Choroid plexus epithelial cell (primary cell): ENCODE measurements at regions not wholly inside any gene's neighbourhood (a gene's known extent, or its start where the extent isn't known, plus 50 kb on each side); places are given as distances from the start of the nearest gene placed in this dataset.

Source experiments
- DNase-seq: peaks from one replicate; pipeline ENCODE4 v3.0.0-alpha.2; 2010; ENCODE audit warnings: low read depth
- H3K4me3 ChIP-seq: 2 replicates; pipeline ENCODE4 v1.5.1; 2011; ENCODE audit warnings: low read depth, mild to moderate bottlenecking, control low read depth, low read length, moderate library complexity
- TF ChIP-seq, protein P1 (sequence below): conservative IDR thresholded peaks from 2 replicates; pipeline ENCODE4 v1.5.1; 2011; ENCODE audit warnings: low read depth, mild to moderate bottlenecking, control low read depth, inconsistent platforms, low read length, moderate library complexity

DNA sequence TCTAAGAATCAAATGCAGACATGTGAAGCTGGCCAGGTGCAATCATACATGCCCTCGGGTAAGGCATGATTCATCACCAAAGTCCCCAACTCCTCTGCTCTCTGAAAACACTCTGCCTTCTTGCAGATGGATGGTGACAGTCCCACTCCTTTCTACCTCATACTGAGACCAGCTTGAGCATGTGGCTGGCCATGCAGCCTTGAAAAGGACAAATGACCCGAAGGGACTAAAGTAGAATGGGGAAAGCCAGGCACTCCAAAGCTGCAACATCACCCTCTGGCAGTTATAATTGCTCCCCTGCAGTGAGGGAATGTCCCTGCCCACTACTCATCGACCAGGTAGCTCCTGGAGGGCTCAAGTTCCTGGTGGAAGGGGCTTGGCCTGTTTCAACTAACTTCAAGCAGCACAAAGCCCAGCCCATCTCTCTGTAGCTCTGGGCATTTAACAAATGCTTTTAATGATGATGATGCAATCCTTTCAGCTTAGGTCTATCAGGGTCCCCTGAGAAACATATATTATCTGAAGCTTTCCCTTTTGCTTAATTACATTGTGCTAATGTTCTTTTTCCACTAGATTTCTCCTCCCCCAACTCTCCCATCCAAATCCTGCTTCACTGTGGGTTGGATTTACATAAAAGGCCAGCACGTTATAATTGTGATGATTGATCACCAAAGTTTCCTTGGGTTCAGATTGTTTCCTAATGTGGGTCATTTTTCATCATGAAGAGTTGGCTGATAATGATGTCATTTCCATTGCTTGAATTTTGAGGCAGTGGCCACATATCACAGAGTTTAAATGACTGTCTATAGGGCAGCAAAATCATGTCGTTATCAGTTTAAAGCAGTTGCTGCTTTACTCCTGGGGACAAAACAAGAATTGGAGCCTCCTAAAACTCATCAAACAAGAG is 436.5 kb upstream of the SLC30A5 start:
- no peak for DNase-seq
- no peak overlapping the region for H3K4me3 ChIP-seq
- TF ChIP-seq, protein P1, sequence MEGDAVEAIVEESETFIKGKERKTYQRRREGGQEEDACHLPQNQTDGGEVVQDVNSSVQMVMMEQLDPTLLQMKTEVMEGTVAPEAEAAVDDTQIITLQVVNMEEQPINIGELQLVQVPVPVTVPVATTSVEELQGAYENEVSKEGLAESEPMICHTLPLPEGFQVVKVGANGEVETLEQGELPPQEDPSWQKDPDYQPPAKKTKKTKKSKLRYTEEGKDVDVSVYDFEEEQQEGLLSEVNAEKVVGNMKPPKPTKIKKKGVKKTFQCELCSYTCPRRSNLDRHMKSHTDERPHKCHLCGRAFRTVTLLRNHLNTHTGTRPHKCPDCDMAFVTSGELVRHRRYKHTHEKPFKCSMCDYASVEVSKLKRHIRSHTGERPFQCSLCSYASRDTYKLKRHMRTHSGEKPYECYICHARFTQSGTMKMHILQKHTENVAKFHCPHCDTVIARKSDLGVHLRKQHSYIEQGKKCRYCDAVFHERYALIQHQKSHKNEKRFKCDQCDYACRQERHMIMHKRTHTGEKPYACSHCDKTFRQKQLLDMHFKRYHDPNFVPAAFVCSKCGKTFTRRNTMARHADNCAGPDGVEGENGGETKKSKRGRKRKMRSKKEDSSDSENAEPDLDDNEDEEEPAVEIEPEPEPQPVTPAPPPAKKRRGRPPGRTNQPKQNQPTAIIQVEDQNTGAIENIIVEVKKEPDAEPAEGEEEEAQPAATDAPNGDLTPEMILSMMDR: no peak

DNA sequence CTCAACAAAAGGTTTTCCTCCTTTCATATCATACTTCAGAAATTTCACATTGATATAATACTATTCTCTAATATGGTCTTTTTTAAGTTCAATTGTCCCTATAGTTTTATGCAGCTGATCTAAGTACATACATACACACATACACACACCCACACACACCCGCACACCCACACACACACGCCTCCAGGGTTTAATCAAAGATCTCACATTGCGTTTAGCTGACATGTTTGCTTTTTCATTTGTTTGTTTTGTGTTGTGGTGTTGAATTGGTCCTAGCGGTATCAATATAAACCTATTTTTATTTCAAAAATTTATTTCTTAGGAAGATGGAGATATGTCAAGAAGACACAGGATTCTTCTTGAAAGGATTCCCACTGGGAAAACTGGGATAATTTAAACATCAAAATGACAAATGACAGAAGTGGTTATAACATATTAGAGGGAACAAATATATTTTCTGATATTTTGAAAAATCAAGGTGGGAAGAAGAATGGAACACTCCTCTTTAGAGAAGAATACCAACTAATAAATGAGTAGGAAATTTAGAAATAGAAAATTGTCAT is 434.9 kb upstream of the SLC30A5 start:
- no peak overlapping the region for H3K4me3 ChIP-seq
- no peak for DNase-seq
- TF ChIP-seq, protein P1: no peak

DNA sequence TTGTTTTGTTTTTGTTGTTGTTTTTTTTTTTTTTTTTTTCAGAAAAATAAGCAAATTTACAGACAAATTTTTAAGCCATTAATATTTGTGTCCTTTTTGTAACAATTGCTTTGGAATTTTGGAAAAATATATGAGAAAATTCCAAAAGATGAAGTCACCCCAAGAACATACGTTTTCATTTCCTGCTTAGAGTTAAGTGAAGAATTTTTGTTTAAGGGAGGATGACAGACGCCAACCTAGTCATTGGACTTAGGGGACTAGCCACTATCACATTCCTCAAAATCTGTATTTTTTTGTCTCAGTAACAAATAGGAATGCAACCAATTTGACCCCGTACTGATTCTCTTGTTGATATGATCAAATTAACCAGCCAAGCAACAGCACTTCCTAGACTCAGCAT is 433.9 kb upstream of the SLC30A5 start:
- H3K4me3 ChIP-seq: no peak overlapping the region
- TF ChIP-seq, protein P1: no peak
- no peak for DNase-seq

DNA sequence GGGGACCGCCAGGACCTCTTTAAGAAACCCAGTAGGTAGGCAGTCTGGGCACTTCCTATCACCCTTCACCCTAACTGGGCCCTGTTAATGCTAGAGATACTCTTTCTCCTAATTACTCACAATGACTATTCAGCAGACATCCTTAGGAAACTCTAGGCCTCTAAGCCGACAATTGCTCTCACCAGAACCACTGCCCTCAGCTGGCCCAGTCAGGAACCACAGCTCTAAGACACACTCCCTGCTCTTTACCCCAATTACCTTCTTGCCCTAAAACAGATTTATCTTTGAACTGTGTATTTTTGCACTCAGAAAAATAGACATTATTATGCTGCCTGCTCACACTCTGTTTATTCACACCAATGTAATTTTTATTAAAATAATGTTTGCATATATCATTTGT is 432.6 kb upstream of the SLC30A5 start:
- peak; percentile 41 for DNase-seq
- TF ChIP-seq, protein P1: peak; percentile 64
- no peak overlapping the region for H3K4me3 ChIP-seq

DNA sequence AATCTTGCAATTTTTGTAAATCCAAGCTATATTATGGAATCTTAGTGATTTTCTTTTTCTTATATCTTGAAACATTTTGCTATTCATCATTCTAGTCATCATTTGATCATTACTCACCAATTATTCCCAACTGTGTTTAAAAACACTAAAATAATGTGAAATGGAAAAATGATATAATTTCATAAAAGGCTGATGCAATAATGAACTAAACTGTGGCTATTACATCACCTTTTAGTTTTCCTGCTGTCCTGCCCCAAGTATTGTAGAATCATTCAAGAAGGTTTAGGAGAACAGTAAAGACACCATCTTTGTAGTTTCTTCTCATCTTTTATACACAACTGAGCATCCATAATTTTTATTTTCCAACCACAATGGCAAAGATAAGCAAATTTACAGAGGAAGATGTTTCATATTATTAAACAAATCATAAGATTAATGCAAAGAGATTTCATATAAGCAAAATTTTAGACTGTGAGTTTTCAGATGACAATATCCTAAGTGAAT is 431.0 kb upstream of the SLC30A5 start:
- H3K4me3 ChIP-seq: no peak overlapping the region
- DNase-seq: no peak
- TF ChIP-seq, protein P1: no peak

DNA sequence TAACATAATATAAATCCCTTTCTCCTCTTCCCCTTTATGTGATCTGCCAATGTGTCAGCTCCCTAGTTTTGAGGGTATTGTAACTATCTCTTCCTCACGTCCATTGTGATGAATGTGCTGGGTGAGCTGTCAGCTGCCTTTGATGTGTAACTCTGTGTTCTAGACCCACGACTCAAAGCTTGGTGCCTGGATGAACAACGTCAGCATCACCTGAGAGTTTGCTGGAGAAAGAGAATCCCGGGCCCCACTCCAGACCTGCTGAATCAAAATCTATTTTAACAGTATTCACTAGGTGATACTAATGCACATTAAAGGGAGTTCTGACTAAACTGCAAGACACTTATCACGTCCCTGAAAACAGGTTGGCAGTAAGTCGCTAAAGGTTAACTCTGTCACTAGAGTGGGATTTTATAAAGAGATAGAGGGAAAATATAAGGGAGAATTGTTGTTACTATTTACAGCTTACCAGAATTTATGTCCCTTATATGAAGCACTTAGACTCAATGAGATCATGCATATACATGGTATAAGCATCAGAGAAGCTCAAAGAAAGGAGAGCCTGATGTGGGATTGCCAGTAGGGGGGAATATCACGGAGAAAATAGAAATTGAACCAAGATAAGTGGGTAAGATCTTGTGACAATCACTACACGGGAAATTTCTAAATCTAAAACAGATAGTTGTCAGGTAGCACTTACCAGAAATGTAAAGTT is 423.8 kb upstream of the SLC30A5 start:
- no peak for DNase-seq
- H3K4me3 ChIP-seq: no peak overlapping the region
- TF ChIP-seq, protein P1: no peak
